Endothelial cell of umbilical vein (primary cell): ENCODE measurements at regions not wholly inside any gene's neighbourhood (a gene's known extent, or its start where the extent isn't known, plus 50 kb on each side); places are given as distances from the start of the nearest gene placed in this dataset.

Experiments used
- BruUV-seq: library from RNA; stranded (reverse); fragments of 400-500 nt; replicated peaks from 2 replicates; lab custom pipeline; 2021; lab: Mats Ljungman, UMichigan
- CTCF ChIA-PET: fragments of 300-600, 350-600 bp; sonication (Branson Sonifier 250); formaldehyde crosslinking; loops from one replicate; lab custom pipeline; 2021; ENCODE audit warnings: antibody characterized with exemption, inconsistent platforms; lab: Charles Lee
- POLR2A ChIA-PET: fragments of 300-600, 350-600 bp; sonication (Branson Sonifier 250); formaldehyde crosslinking; loops from one replicate; lab custom pipeline; 2021; ENCODE audit warnings: antibody characterized with exemption, inconsistent platforms; lab: Charles Lee
- DNase-seq: peaks from one replicate; pipeline ENCODE4 v3.0.0-alpha.2; 2011; ENCODE audit warnings: low read depth, low spot score
- FAIRE-seq: peaks from 2 replicates; lab custom pipeline; 2011; peaks lifted over from hg19 to GRCh38; lab: Jason Lieb, UNC
- H2AFZ ChIP-seq: 2 replicates; pipeline ENCODE4 v1.6.0; 2012; ENCODE audit warnings: low read depth, low read length, control low read depth, inconsistent platforms
- H3K27ac ChIP-seq: 2 replicates; pipeline ENCODE4 v1.5.1; 2011; ENCODE audit warnings: low read depth, mild to moderate bottlenecking, control low read depth, low read length, moderate library complexity; ENCODE audit not compliant: insufficient read depth
- H3K27me3 ChIP-seq, 2 experiments: 2 replicates each; pipeline versions ENCODE4 v1.6.0 to v1.6.1; 2011; ENCODE audit warnings: low read length in 2 of 2, mixed read lengths in 1 of 2; ENCODE audit not compliant: control insufficient read depth in 2 of 2, insufficient read depth in 2 of 2
- H3K36me3 ChIP-seq, 2 experiments: 2 replicates in 1 of 2; 3 replicates in 1 of 2; pipeline ENCODE4 v1.5.1; 2011; ENCODE audit warnings: low read length in 2 of 2, mild to moderate bottlenecking in 1 of 2, moderate library complexity in 1 of 2; ENCODE audit not compliant: control insufficient read depth in 2 of 2, insufficient read depth in 2 of 2; ENCODE audit errors: extremely low read depth in 1 of 2
- H3K4me1 ChIP-seq: 3 replicates; pipeline ENCODE4 v1.5.1; 2011; ENCODE audit warnings: mild to moderate bottlenecking, low read length; ENCODE audit not compliant: control insufficient read depth, insufficient read depth; ENCODE audit errors: extremely low read depth
- H3K4me2 ChIP-seq: 2 replicates; pipeline ENCODE4 v1.6.1; 2011; ENCODE audit warnings: low read length, control low read depth, mixed read lengths; ENCODE audit not compliant: insufficient read depth
- H3K4me3 ChIP-seq, 3 experiments: fragments of 200-600 bp in 1 of 3; sonication (generic), shearing (Covaris generic) in 1 of 3; replicated peaks in 1 of 3; 2 replicates each; pipeline ENCODE4 v1.5.1; 2011 to 2016; ENCODE audit warnings: control low read depth in 3 of 3, low read length in 3 of 3, mild to moderate bottlenecking in 2 of 3, inconsistent platforms in 1 of 3, low read depth in 1 of 3, moderate library complexity in 1 of 3; ENCODE audit not compliant: insufficient read depth in 1 of 3
- H3K79me2 ChIP-seq: 2 replicates; pipeline ENCODE4 v1.6.0; 2012; ENCODE audit warnings: low read length, inconsistent platforms; ENCODE audit not compliant: control insufficient read depth, insufficient read depth
- H3K9ac ChIP-seq: replicated peaks from 2 replicates; pipeline ENCODE3; 2011; ENCODE audit warnings: low read length, control low read depth; ENCODE audit not compliant: insufficient read depth; ENCODE audit errors: extremely low read depth
- H3K9me1 ChIP-seq: replicated peaks from 3 replicates; pipeline ENCODE4 v1.6.0; 2011; ENCODE audit warnings: mild to moderate bottlenecking, low read length; ENCODE audit not compliant: control insufficient read depth, insufficient read depth; ENCODE audit errors: extremely low read depth
- H3K9me3 ChIP-seq: replicated peaks from 2 replicates; pipeline ENCODE4 v1.5.1; 2012; ENCODE audit warnings: low read length, inconsistent platforms; ENCODE audit not compliant: control insufficient read depth, insufficient read depth
- H4K20me1 ChIP-seq: replicated peaks from 2 replicates; pipeline ENCODE3; 2011; ENCODE audit warnings: mild to moderate bottlenecking, low read length; ENCODE audit not compliant: control insufficient read depth, insufficient read depth; ENCODE audit errors: extremely low read depth
- GATA2 ChIP-seq: IDR thresholded peaks from 2 replicates; pipeline ENCODE4 v1.7.0; 2011; ENCODE audit warnings: low read depth, mild to moderate bottlenecking, moderate library complexity, mixed read lengths, low read length; ENCODE audit not compliant: insufficient read length, insufficient read depth
- JUN ChIP-seq: IDR thresholded peaks from 2 replicates; pipeline ENCODE4 v1.6.1; 2011; ENCODE audit warnings: borderline replicate concordance, low read depth; ENCODE audit not compliant: insufficient read length, insufficient read depth
- MYC ChIP-seq: IDR thresholded peaks from one replicate; pipeline ENCODE4 v1.6.1; 2011; ENCODE audit warnings: mild to moderate bottlenecking, low read depth, low read length
- POLR2A ChIP-seq: IDR thresholded peaks from 2 replicates; pipeline ENCODE4 v1.6.1; 2012; ENCODE audit warnings: low read depth, mild to moderate bottlenecking, control low read depth, low read length
- POLR2AphosphoS5 ChIP-seq: IDR thresholded peaks from 2 replicates; pipeline ENCODE4 v1.6.1; 2012; ENCODE audit warnings: low read depth, mild to moderate bottlenecking, control low read depth, low read length, moderate library complexity; ENCODE audit not compliant: insufficient read depth
- dilution Hi-C: fragments of 300-500 bp; cut with MboI; formaldehyde crosslinking; loops from one replicate; pipeline ENCODE4 v1.15.0; 2019; ENCODE audit warnings: low sequenced_read_pairs; ENCODE audit not compliant: extremely low pct_ligation_motif_present
- intact Hi-C: fragments of 100-400 bp; cut with micrococcal nuclease; formaldehyde crosslinking; loops from one replicate; pipeline ENCODE4 v1.10.0; 2022
- TF ChIP-seq, protein P1 (sequence below): IDR thresholded peaks from 2 replicates; pipeline ENCODE4 v1.6.1; 2011; ENCODE audit not compliant: insufficient read depth, insufficient read length
- TF ChIP-seq, protein P2 (sequence below), 2 donors: IDR thresholded peaks; 1 replicate in 1 of 2; 2 replicates in 1 of 2; pipeline ENCODE4 v1.5.1; 2011; ENCODE audit warnings: low read length in 2 of 2, mild to moderate bottlenecking in 2 of 2, moderate library complexity in 2 of 2, control low read depth in 1 of 2, inconsistent platforms in 1 of 2, low read depth in 1 of 2; ENCODE audit not compliant: insufficient read depth in 1 of 2; ENCODE audit errors: extremely low read depth in 1 of 2

DNA sequence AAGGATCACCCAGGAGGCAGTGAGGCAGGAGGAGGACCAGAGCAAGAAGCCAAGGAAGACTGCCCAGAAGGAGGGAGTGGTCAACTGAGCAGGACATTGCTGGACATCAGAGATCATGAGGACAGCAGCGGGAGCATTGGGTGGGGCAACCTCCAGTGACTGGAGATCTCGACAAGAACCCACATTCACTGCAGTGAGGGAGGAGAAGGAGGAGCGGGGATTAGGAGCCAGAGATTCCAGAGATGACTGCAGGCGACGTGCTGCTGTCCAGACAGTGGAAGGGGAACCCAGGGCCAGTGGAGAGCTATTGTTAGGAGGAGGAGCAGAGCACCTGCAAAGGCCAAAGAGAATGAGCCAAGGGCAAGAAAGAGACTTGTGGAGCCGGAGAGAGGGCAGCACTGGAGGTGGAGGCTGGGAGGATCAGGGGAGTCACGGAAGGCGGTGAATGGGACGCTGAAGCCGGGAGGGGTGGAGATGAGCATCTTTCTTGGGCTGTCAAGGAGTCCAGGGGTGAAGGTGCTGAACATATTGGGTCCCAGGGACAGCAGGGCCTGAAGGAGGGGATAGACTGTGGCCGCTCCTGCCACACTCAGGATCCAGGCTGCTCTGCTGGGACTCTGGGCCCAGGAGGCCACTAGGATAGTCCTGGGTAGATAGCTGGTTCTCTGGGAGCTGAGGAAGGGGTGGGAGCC lies 140.1 kb upstream of the UNC5B start:
- no peaks in the 10 kb centered on the region for H3K9me3 ChIP-seq
- H3K27ac ChIP-seq = no peak overlapping the region
- H3K36me3 ChIP-seq = no peaks in the 10 kb centered on the region
- H3K27me3 ChIP-seq = peaks cover 2 to 4% of the 10 kb centered on the region in 2 experiments
- no peak overlapping the region for H3K4me2 ChIP-seq
- H3K9ac ChIP-seq = no peak overlapping the region
- peaks cover 6% of the 10 kb centered on the region for H3K4me1 ChIP-seq
- DNase-seq (no peak), FAIRE-seq (no peak)
- no peaks in the 10 kb centered on the region for H3K9me1 ChIP-seq
- H3K4me3 ChIP-seq = no peak overlapping the region
- no peak overlapping the region for H2AFZ ChIP-seq
- intact Hi-C loops = no loop called here
- dilution Hi-C loops = no loop called here
- POLR2A ChIA-PET = no interaction called here
- no peaks in the 10 kb centered on the region for H4K20me1 ChIP-seq
- no peaks in the 10 kb centered on the region for H3K79me2 ChIP-seq
- CTCF ChIA-PET = no interaction called here
- no TSS peak for BruUV-seq
- no peak for TF ChIP-seq MYC
- no peak for TF ChIP-seq GATA2
- TF ChIP-seq, protein P1, sequence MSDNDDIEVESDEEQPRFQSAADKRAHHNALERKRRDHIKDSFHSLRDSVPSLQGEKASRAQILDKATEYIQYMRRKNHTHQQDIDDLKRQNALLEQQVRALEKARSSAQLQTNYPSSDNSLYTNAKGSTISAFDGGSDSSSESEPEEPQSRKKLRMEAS = no peak
- TF ChIP-seq JUN = no peak
- no peak for TF ChIP-seq POLR2A

DNA sequence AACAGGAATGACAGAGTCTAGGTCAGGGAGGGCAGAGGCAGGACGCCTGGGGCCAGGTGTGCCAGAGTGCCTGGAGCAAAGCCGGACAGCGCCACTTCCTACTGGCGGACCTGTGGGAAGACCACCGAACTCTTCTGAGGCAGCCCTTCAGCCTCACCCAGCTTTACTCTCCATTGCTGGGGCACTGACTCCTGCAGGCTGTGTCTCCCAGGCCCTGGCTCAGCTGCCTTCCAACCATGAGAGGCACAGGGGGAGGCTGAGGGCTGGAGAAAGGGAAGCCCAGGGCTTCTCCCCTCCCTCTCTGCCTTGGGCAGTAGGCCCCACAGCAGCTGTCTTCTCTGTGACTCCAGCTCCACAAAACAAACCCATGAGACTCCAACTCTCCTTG lies 139.6 kb upstream of the UNC5B start:
- TF ChIP-seq GATA2 (no peak), POLR2AphosphoS5 (no peak)
- TF ChIP-seq, protein P2, sequence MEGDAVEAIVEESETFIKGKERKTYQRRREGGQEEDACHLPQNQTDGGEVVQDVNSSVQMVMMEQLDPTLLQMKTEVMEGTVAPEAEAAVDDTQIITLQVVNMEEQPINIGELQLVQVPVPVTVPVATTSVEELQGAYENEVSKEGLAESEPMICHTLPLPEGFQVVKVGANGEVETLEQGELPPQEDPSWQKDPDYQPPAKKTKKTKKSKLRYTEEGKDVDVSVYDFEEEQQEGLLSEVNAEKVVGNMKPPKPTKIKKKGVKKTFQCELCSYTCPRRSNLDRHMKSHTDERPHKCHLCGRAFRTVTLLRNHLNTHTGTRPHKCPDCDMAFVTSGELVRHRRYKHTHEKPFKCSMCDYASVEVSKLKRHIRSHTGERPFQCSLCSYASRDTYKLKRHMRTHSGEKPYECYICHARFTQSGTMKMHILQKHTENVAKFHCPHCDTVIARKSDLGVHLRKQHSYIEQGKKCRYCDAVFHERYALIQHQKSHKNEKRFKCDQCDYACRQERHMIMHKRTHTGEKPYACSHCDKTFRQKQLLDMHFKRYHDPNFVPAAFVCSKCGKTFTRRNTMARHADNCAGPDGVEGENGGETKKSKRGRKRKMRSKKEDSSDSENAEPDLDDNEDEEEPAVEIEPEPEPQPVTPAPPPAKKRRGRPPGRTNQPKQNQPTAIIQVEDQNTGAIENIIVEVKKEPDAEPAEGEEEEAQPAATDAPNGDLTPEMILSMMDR (IDR thresholded peaks at IDR 0.05; ENCODE audit: extremely low read depth in 1 of 2, insufficient read depth in 1 of 2, low read depth in 1 of 2, low read length in 2 of 2) = no peak
- FAIRE-seq = no peak
- no peaks in the 10 kb centered on the region for H3K9me3 ChIP-seq
- H3K27ac ChIP-seq = no peak overlapping the region
- dilution Hi-C loops (no loop called here), intact Hi-C loops (no loop called here)
- no peak overlapping the region for H3K9ac ChIP-seq
- H3K36me3 ChIP-seq = no peaks in the 10 kb centered on the region
- H2AFZ ChIP-seq = no peak overlapping the region
- POLR2A ChIA-PET = no interaction called here
- no peak overlapping the region for H3K4me3 ChIP-seq
- H3K9me1 ChIP-seq = no peaks in the 10 kb centered on the region
- H4K20me1 ChIP-seq = no peaks in the 10 kb centered on the region
- BruUV-seq = no TSS peak
- H3K79me2 ChIP-seq = no peaks in the 10 kb centered on the region
- CTCF ChIA-PET = no interaction called here
- peaks cover 6% of the 10 kb centered on the region for H3K4me1 ChIP-seq
- H3K4me2 ChIP-seq = no peak overlapping the region
- peaks cover 2 to 4% of the 10 kb centered on the region in 2 experiments for H3K27me3 ChIP-seq
- no peak for DNase-seq
